MM.1S (cell line): ENCODE measurements at regions not wholly inside any gene's neighbourhood (a gene's known extent, or its start where the extent isn't known, plus 50 kb on each side); places are given as distances from the start of the nearest gene placed in this dataset.

Experiments used
- DNase-seq: peaks from one replicate; pipeline ENCODE4 v3.0.0-alpha.2; 2015
- H2AFZ ChIP-seq: fragments of 300-600 bp; sonication (generic); 2 replicates; pipeline ENCODE4 v1.6.0; 2016; ENCODE audit warnings: antibody characterized with exemption, low read length
- H3F3A ChIP-seq: fragments of 300-600 bp; sonication (generic); 2 replicates; pipeline ENCODE4 v1.6.1; 2016; ENCODE audit warnings: mild to moderate bottlenecking, antibody characterized with exemption, low read length, moderate library complexity, mixed read lengths; ENCODE audit not compliant: insufficient read depth
- H3K27ac ChIP-seq: fragments of 300-600 bp; sonication (generic); 2 replicates; pipeline ENCODE4 v1.5.1; 2016; ENCODE audit warnings: mild to moderate bottlenecking, low read length
- H3K27me3 ChIP-seq: fragments of 300-600 bp; sonication (generic); replicated peaks from 2 replicates; pipeline ENCODE4 v1.6.0; 2016; ENCODE audit warnings: low read length; ENCODE audit not compliant: insufficient read depth
- H3K36me3 ChIP-seq: fragments of 300-600 bp; sonication (generic); replicated peaks from 2 replicates; pipeline ENCODE4 v1.6.1; 2016; ENCODE audit warnings: mild to moderate bottlenecking, low read length, mixed read lengths; ENCODE audit not compliant: insufficient read depth
- H3K4me1 ChIP-seq: fragments of 300-600 bp; sonication (generic); 2 replicates; pipeline ENCODE4 v1.6.1; 2016; ENCODE audit warnings: low read length, mixed read lengths
- H3K4me2 ChIP-seq: fragments of 300-600 bp; sonication (generic); 2 replicates; pipeline ENCODE4 v1.6.0; 2016; ENCODE audit warnings: low read depth, low read length
- H3K4me3 ChIP-seq: fragments of 300-600 bp; sonication (generic); 2 replicates; pipeline ENCODE4 v1.5.1; 2016; ENCODE audit warnings: low read length, mixed read lengths
- H3K79me2 ChIP-seq: fragments of 300-600 bp; sonication (generic); 2 replicates; pipeline ENCODE4 v1.6.1; 2016; ENCODE audit warnings: mixed run types, low read length, mixed read lengths
- H3K9ac ChIP-seq: fragments of 300-600 bp; sonication (generic); 2 replicates; pipeline ENCODE4 v1.6.1; 2016; ENCODE audit warnings: low read length, mixed read lengths
- H3K9me2 ChIP-seq: fragments of 300-600 bp; sonication (generic); replicated peaks from 2 replicates; pipeline ENCODE4 v1.6.1; 2016; ENCODE audit warnings: mild to moderate bottlenecking, low read length, mixed read lengths; ENCODE audit not compliant: insufficient read depth
- H3K9me3 ChIP-seq: fragments of 300-600 bp; sonication (generic); replicated peaks from 2 replicates; pipeline ENCODE4 v1.6.1; 2016; ENCODE audit warnings: mild to moderate bottlenecking, low read length, mixed read lengths; ENCODE audit not compliant: insufficient read depth
- H4K20me1 ChIP-seq: fragments of 300-600 bp; sonication (generic); 2 replicates; pipeline ENCODE4 v1.6.1; 2016; ENCODE audit warnings: mild to moderate bottlenecking, low read length, moderate library complexity, mixed read lengths; ENCODE audit not compliant: insufficient read depth
- EZH2 ChIP-seq: fragments of 300-600 bp; sonication (generic); optimal IDR thresholded peaks from 2 replicates; pipeline ENCODE3; 2017; ENCODE audit warnings: low read depth, mild to moderate bottlenecking, antibody characterized with exemption, low read length, mixed read lengths
- EZH2phosphoT487 ChIP-seq: fragments of 300-600 bp; sonication (generic); IDR thresholded peaks from 2 replicates; pipeline ENCODE4 v1.6.1; 2018; ENCODE audit warnings: antibody characterized with exemption, low read length
- TF ChIP-seq, protein P1 (sequence below): fragments of 300-600 bp; sonication (generic); IDR thresholded peaks from 2 replicates; pipeline ENCODE4 v1.5.1; 2016; ENCODE audit warnings: antibody characterized with exemption, low read length, mixed read lengths

DNA sequence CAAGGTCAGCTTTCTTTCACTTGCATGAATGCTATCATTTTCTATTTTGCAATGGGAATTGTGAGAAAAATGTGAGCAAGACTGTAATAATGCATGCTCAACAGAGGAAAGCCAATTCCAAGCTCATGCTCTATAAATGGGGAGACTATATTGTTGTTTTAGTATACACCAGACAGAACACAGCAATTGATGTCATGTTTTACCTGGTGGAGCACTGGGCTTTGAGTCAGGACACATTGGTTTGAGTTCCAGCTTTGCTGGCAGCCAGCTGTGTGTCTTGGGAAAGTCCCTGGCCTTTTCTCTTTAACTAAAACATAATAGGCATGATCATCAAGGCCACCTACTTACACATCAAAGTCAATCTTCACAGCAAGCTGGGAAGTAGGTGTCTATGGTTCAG, 83.3 kb downstream of the FOXA2 start:
- Histone ChIP-seq H3K4me3 (no peak overlapping the region), H3K9me2 (no peaks in the 10 kb centered on the region), H3K36me3 (no peaks in the 10 kb centered on the region), H3K9me3 (no peaks in the 10 kb centered on the region), H3K27me3 (no peaks in the 10 kb centered on the region), H3K27ac (no peak overlapping the region), H4K20me1 (no peaks in the 10 kb centered on the region), H3K79me2 (no peaks in the 10 kb centered on the region), H3K9ac (no peak overlapping the region), H3K4me1 (no peaks in the 10 kb centered on the region), H3F3A (no peaks in the 10 kb centered on the region), H2AFZ (no peak overlapping the region), H3K4me2 (no peak overlapping the region)
- DNase-seq, result no peak
- TF ChIP-seq, protein P1, sequence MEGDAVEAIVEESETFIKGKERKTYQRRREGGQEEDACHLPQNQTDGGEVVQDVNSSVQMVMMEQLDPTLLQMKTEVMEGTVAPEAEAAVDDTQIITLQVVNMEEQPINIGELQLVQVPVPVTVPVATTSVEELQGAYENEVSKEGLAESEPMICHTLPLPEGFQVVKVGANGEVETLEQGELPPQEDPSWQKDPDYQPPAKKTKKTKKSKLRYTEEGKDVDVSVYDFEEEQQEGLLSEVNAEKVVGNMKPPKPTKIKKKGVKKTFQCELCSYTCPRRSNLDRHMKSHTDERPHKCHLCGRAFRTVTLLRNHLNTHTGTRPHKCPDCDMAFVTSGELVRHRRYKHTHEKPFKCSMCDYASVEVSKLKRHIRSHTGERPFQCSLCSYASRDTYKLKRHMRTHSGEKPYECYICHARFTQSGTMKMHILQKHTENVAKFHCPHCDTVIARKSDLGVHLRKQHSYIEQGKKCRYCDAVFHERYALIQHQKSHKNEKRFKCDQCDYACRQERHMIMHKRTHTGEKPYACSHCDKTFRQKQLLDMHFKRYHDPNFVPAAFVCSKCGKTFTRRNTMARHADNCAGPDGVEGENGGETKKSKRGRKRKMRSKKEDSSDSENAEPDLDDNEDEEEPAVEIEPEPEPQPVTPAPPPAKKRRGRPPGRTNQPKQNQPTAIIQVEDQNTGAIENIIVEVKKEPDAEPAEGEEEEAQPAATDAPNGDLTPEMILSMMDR, result no peak
- TF ChIP-seq EZH2, result no peak
- no peak for TF ChIP-seq EZH2phosphoT487

DNA sequence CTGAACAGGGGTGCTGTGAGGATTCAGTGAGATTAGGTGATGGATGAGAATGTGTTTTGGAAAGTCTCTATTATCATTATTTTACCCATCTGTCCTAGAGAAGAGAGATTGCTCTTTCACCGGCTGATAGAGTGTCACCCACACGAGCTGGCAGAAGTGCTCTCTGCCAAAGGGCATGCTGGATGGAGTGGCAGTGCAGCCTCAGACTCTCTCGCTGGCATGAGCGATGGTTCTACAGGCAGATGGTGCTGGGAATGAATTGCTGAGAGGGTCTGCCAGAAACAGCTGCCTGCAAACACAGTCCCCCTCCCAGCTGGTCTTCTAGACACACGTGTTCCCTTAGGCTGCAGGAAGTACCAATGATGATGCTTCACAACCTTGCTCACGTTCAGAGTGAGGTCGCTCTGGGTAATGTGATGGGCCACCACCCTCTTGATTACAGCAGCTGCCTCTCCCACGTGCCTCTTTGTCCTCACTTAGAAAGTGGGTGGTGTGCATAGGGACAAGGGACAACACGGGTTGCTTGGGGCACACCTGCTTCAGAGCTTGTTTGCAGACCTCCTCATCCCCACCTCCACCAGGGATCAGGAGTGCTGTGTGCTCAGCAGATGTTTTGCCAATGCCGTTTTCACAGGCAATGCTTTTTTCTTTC, 84.7 kb downstream of the FOXA2 start:
- Histone ChIP-seq H2AFZ (no peak overlapping the region), H3K9ac (no peak overlapping the region), H3K9me3 (no peaks in the 10 kb centered on the region), H3K27me3 (no peaks in the 10 kb centered on the region), H3K9me2 (no peaks in the 10 kb centered on the region), H3F3A (no peaks in the 10 kb centered on the region), H3K79me2 (no peaks in the 10 kb centered on the region), H3K4me1 (no peaks in the 10 kb centered on the region), H3K4me2 (no peak overlapping the region), H3K36me3 (no peaks in the 10 kb centered on the region), H3K27ac (no peak overlapping the region), H3K4me3 (no peak overlapping the region), H4K20me1 (no peaks in the 10 kb centered on the region)
- no peak for DNase-seq
- TF ChIP-seq, protein P1, result no peak
- TF ChIP-seq EZH2phosphoT487, result no peak
- no peak for TF ChIP-seq EZH2

DNA sequence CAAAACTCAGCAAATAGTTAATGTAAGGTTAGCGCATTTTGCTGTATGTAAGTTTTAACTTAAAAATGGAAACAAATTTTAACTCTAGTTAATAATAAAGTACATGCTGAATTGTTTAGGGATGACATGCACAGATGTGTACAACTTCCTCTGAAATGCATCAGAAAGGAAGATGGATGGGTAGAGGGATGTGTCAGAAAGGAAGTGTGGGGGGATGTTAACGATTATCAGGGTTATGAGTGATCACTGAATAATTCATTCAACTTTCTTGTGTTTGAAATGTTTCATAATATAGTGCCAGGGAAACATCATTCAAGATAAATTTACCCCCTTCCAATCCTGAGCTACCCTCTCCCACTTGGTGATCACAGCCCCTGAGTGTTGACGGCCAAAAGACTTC, 87.6 kb downstream of the FOXA2 start:
- no peaks in the 10 kb centered on the region for H4K20me1 ChIP-seq
- no peaks in the 10 kb centered on the region for H3F3A ChIP-seq
- no peak overlapping the region for H3K4me2 ChIP-seq
- no peak for DNase-seq
- H3K9me2 ChIP-seq, result no peaks in the 10 kb centered on the region
- H3K9ac ChIP-seq, result no peak overlapping the region
- H3K79me2 ChIP-seq, result no peaks in the 10 kb centered on the region
- no peak overlapping the region for H3K27ac ChIP-seq
- no peaks in the 10 kb centered on the region for H3K27me3 ChIP-seq
- no peaks in the 10 kb centered on the region for H3K4me1 ChIP-seq
- H2AFZ ChIP-seq, result no peak overlapping the region
- no peak for TF ChIP-seq EZH2phosphoT487
- TF ChIP-seq, protein P1, result no peak
- no peak for TF ChIP-seq EZH2
- no peak overlapping the region for H3K4me3 ChIP-seq
- H3K9me3 ChIP-seq, result no peaks in the 10 kb centered on the region
- no peaks in the 10 kb centered on the region for H3K36me3 ChIP-seq
